ENCODE measurements at regions not wholly inside any gene's neighbourhood (a gene's known extent, or its start where the extent isn't known, plus 50 kb on each side); places are given as distances from the start of the nearest gene placed in this dataset.

DNA sequence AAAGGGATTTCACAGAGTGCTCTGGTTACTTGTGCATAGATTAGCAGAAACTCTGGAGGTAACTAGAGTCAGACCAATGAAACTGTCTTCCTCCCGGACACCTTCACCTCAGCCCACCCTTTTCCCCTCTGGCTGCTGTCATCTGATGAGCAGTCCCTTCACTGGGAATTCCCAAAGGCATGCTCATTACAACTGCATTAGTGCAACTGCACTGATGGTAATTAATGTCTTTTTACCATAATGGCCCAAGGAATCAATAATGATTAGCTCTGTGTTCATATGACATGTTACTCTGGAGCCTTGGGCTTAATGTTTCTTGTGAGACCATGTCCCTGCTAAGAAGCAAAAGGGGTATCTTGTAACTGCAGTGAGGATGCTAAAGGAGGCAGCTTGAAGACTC lies 304.5 kb downstream of the GRIN2B start:
- no peak for DNase-seq (ENCODE audit: extremely low read depth, low read depth)
- TF ChIP-seq, protein P1, sequence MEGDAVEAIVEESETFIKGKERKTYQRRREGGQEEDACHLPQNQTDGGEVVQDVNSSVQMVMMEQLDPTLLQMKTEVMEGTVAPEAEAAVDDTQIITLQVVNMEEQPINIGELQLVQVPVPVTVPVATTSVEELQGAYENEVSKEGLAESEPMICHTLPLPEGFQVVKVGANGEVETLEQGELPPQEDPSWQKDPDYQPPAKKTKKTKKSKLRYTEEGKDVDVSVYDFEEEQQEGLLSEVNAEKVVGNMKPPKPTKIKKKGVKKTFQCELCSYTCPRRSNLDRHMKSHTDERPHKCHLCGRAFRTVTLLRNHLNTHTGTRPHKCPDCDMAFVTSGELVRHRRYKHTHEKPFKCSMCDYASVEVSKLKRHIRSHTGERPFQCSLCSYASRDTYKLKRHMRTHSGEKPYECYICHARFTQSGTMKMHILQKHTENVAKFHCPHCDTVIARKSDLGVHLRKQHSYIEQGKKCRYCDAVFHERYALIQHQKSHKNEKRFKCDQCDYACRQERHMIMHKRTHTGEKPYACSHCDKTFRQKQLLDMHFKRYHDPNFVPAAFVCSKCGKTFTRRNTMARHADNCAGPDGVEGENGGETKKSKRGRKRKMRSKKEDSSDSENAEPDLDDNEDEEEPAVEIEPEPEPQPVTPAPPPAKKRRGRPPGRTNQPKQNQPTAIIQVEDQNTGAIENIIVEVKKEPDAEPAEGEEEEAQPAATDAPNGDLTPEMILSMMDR (IDR thresholded peaks at IDR 0.05; ENCODE audit: low read depth, low read length) = no peak

DNA sequence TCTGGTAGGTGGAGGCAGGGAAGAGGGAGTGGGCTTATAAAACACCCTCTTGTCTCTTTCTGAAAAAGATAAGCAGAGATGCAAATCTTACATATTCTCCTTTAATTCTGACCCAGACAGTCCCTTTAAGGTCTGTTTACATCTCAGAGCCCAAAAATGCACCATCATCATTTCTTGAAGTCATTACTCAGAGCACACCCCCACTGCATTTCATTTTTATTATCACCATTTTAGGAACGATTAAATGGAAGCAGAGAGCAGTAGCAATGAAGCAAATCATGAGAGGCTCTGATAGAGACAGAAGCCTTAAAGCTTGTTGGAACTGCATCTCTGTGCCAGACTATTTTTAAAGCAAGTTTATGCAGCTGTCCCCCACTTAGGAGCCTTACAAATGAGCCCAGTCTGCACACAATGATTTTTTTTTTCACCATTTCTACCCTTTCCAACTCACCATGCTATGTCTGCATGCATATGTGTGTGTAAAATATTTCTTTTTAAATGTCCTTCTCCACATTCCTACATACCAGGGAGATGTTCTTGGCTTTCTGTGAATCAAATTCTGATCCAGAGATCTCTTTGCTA lies 311.0 kb downstream of the GRIN2B start:
- TF ChIP-seq, protein P1 (IDR thresholded peaks at IDR 0.05; ENCODE audit: low read depth, low read length) = no peak
- DNase-seq (ENCODE audit: extremely low read depth, low read depth) = no peak

DNA sequence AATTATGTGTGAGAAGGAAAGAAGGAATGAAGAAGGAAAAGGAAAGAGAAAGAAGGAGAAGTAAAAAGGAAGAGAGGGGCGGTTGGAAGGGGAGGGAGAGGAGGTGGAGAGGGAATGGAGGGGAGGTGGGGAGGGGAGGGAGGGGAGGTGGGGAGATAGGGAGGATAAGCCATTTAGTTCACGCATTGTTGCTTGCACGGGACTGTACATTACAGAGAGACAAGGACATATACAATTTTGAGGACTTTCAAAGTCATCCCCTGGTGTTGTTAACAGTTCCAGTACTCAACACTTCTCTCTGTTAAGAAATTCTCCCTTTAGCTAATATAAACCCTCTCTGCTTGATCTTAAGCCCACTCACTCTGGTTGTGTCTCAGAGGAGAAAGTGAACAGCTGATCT lies 312.5 kb downstream of the GRIN2B start:
- TF ChIP-seq, protein P1 (IDR thresholded peaks at IDR 0.05; ENCODE audit: low read depth, low read length) = no peak
- no peak for DNase-seq (ENCODE audit: extremely low read depth, low read depth)

DNA sequence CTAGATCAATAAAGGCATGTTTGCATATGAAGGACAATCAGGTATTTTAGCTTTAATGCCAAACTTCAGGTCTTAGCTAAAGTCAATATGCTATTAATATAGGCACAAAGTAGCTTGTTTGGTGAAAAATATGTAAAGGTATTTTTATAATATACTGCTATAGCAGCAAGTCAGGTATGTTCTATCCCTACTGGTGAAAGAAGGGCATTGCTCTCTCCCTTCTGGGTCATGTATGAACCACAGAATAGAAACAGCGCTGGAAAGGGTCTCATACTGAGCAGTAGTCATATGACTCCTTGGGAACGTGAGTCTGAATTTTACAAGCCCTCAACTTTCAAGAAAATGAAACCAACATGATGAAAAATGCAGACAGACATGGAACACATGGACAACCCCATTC lies 314.6 kb downstream of the GRIN2B start:
- DNase-seq (ENCODE audit: extremely low read depth, low read depth) = no peak
- TF ChIP-seq, protein P1 (IDR thresholded peaks at IDR 0.05; ENCODE audit: low read depth, low read length) = no peak

DNA sequence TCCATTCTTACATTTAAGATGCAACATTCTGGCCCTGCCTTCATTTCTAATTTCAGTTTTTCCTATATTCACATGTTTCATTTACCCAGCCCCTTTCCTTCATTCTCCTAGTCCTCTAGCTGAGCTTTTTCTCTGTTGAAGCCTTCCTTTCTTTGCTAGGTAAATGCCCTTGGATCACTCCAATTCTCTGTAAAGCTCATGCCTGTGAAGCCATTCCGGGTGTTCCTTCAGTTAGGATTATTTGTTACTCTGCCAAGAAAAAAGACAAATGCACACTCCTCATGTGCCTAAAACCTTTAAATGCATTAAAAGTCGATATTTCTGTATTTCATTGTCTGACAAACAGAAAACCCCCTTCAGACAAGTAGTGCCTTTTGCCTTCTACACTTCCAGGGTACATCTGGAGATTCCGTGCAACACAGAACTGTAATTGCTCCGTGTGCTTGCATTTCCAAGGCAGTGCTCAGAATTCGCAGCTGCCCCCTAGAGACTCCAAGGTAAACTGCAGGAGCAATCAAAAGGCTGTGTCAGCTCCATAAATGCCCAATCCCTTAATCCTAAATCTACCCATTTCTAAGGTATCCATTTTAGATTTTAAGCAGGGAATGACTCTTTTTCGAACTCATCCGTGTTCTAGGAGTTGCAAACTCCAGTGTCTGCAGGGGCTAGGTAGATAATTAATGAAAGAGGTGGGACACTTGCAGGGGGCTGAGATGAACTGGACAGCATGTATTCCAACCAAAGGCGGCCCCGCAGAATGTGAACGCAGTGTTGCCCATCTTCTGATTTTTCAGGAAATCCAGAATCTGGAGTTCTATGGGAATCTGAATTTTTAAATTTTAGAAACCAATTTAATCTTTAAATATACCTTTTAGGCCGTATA lies 320.2 kb downstream of the GRIN2B start:
- TF ChIP-seq, protein P1 (IDR thresholded peaks at IDR 0.05; ENCODE audit: low read depth, low read length) = peak; percentile 90
- peak; percentile 11 for DNase-seq (ENCODE audit: extremely low read depth, low read depth)

DNA sequence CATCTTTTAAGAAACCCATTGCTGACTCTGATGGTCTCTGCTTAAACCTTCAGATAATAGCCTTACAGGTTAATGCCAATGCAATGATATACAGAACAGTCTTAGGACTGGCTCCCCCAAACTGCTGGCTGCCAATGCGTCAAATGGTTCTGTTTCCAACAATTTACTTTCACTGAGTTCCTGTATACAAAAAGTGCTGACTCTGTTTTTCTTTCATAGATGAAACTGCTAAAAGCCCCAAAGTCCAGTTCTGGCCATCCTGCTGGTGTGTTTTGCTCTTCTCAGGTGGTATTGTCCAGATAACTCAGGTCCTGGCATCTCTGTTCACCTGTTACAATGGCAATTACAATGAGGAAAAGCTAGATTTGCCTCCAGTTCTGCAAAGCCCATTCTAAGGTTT lies 326.9 kb downstream of the GRIN2B start:
- TF ChIP-seq, protein P1 (IDR thresholded peaks at IDR 0.05; ENCODE audit: low read depth, low read length) = no peak
- no peak for DNase-seq (ENCODE audit: extremely low read depth, low read depth)

DNA sequence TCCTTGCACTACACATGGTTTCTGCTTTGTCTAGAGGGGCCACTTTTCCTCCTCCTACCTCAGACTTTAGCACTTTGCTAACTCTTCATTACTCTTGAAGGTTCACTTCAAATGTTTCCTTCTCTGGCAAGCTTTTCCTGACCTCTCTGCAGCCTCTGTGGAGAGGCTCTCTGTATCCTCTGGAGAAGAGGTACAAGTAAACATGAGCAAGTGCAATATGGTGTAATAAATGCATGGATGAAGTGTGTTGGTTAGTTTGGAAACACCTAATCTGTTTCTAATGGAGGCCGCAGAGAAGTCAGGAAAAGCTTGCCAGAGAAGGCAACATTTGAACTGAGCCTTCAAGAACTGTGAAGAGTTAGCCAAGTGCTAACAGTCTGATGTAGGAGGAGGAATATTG lies 329.3 kb downstream of the GRIN2B start:
- TF ChIP-seq, protein P1 (IDR thresholded peaks at IDR 0.05; ENCODE audit: low read depth, low read length) = no peak
- no peak for DNase-seq (ENCODE audit: extremely low read depth, low read depth)
